ENCODE measurements at regions not wholly inside any gene's neighbourhood (a gene's known extent, or its start where the extent isn't known, plus 50 kb on each side); places are given as distances from the start of the nearest gene placed in this dataset.

DNA sequence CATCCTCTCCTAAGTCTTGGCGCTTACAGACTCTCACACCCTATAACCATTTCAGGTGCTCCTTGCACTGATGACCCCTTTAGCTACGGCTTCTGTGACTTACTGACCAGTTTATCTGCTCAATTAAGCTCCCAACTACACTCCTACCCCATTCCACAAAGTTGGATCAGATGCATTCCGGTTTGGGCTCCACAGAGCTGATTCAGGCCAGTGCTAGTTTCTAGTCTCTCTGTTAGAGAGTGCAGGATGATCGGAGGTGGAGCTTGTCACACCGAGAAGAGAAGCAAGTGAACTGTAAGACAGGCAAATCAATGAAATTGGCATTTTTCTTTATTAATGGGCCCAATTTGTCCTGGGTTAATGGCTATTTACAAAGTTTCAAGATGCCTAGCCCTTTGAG, 436.8 kb upstream of the CADM1 start:
- in situ Hi-C loops (cut with HindIII; ENCODE audit: low sequenced_read_pairs): no loop called here
- DNase-seq (ENCODE audit: low spot score): no peak

GRCh38 chr11:115939731-115940421, 435.7 kb upstream of the CADM1 start:
- in situ Hi-C loops (cut with HindIII; ENCODE audit: low sequenced_read_pairs): no loop called here

GRCh38 chr11:115939104-115939730, 435.0 kb upstream of the CADM1 start:
- DNase-seq (ENCODE audit: low spot score): no peak
- in situ Hi-C loops (cut with HindIII; ENCODE audit: low sequenced_read_pairs): no loop called here

More at GRCh38 chr11:115939731-115940421, 435.7 kb upstream of the CADM1 start:
- no peak for DNase-seq (ENCODE audit: low spot score)

DNA sequence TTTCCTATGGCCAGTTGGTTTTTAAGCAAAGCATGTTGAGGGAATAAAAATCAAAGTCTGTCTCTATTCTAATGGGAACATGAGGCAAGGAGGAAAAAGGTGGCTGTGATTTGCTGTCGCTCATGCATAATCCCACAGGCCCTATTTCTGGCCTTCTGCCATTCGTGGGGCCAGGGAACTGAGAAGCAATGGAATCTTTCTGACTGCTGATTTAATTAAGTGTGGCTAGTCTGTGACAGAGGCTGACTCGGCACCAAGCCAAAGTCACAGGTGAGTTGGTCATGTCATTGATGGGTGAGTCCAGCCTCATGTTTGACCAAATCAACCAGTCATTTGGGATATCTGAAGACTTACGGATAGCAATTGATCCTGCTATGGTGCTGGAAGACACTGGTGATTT, 429.3 kb upstream of the CADM1 start:
- in situ Hi-C loops (cut with HindIII; ENCODE audit: low sequenced_read_pairs): no loop called here

DNA sequence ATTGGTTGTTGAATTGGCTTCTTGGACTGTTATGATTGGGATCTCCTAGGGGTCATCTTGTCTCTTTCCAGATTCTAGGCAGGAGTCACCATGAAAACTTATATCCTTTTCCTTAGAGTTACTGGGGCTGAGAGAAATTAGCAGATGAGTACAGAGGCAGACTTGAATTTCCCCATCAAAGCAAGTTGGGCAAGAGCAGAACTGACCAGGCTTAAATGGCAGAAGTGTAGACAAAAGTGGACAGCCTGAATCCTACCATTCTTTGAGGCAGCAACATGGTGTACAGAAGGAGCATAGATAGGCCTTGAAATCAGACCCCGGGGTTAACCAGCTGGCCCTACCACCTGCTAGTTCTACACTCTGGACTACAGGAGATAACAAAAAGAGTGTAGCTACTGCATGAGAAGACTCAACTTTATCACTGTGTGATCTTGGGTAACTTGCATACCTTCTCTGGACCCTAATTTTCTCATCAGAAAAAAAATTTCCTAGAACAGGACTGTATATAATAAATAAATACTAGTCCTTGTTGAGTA, 427.4 kb upstream of the CADM1 start:
- DNase-seq (ENCODE audit: low spot score): no peak
- in situ Hi-C loops (cut with HindIII; ENCODE audit: low sequenced_read_pairs): no loop called here

More for the DNA sequence above, 429.3 kb upstream of the CADM1 start:
- DNase-seq (ENCODE audit: low spot score): no peak

DNA sequence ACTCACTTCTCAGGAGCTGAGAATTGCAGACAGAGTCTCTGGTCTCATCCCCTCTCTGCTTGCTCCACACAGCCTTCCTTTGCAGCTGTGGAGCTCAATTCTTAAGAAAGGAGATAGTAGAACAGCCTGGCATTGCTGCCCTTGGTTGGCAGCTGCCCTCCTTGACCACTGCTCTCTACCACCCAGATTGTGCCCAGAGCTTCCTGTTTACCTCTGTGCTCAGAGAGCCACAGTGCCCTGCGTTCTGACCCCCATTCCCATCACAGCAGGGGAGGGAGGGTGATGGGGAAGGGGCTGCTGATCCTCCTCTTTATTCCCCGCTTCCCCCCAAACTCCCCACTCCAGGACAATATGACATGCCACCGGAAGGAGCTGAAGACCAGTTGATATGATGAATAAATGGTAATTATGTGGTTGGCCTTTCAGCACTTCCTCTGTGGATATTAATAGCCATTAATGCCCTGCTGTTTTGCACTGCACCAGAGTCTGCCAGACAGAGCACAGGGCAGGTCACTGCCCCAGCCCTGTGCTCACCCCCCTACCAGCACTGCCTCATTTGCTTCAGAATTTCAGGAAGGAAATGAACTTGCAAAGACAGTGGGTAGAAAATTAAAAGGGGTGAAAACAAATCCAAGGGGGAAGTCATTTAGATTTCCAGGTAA, 426.8 kb upstream of the CADM1 start:
- DNase-seq (ENCODE audit: low spot score): no peak
- in situ Hi-C loops (cut with HindIII; ENCODE audit: low sequenced_read_pairs): no loop called here

GRCh38 chr11:115930291-115930690, 426.1 kb upstream of the CADM1 start:
- DNase-seq (ENCODE audit: low spot score): no peak
- in situ Hi-C loops (cut with HindIII; ENCODE audit: low sequenced_read_pairs): no loop called here

DNA sequence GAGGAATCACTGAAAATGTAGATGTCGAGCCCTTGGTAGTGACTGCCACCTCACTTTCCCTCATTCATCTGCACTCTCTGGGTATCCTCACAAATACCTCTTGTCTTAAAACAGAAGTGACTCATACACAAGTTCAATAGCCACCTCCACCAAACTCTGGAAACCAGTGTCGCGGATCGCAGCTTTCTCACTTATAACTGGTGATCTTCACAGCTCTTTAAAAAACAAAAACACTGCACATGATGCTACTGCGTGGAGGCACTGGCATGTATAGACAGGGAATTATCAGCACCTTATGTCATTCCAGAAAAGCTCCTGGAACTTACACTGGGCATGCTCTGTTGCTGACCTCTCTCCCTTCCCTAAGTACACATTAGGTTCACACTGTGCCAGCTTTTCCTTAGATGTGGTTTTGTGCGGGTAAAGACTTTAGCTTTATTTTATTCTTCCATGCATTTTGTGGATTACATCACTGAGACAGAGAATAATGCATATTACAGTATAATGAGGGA, 425.5 kb upstream of the CADM1 start:
- in situ Hi-C loops (cut with HindIII; ENCODE audit: low sequenced_read_pairs): no loop called here
- no peak for DNase-seq (ENCODE audit: low spot score)

GRCh38 chr11:115928811-115929210, 424.6 kb upstream of the CADM1 start:
- no peak for DNase-seq (ENCODE audit: low spot score)
- in situ Hi-C loops (cut with HindIII; ENCODE audit: low sequenced_read_pairs): no loop called here

- DNase-seq (ENCODE audit: low spot score): no peak
- in situ Hi-C loops (cut with HindIII; ENCODE audit: low sequenced_read_pairs): no loop called here
Measured at GRCh38 chr11:115927823-115928329, 423.7 kb upstream of the CADM1 start.

DNA sequence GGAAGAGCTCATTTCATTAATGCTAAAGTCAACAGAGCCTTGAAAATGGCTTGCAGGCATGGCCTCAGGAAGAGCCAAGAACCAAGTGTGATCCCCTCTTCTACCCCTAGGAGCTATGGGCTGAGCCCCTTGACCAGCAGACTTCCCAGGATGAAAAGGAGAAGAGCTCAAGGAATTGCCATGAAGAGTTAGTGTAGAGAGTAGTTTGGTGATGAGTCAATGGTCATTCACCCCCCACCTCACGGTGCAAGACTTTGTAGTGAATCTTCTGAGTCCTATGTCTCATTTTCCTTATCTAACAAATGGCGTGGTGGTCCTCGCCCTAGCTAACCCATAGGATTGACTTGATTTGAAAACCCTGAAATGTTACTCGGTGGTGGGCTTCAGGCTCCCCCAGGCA, 422.4 kb upstream of the CADM1 start:
- in situ Hi-C loops (cut with HindIII; ENCODE audit: low sequenced_read_pairs): no loop called here
- no peak for DNase-seq (ENCODE audit: low spot score)

DNA sequence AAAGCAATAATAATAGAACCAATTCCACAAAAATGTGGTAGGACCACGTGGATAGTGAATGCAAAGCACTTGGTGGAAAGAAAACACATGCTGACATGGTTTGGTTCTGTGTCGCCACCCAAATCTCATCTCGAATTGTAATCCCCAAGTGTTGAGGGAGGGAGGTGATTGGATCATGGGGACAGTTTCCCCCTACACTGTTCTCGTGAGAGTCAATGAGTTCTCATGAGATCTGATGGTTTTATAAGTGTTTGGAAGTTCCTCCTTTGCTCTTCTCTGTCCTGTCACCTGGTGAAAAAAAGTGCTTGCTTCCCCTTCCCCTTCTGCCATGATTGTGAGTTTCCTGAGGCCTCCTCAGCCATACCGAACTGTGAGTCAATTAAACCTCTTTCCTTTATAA, 421.9 kb upstream of the CADM1 start:
- DNase-seq (ENCODE audit: low spot score): no peak
- in situ Hi-C loops (cut with HindIII; ENCODE audit: low sequenced_read_pairs): no loop called here

DNA sequence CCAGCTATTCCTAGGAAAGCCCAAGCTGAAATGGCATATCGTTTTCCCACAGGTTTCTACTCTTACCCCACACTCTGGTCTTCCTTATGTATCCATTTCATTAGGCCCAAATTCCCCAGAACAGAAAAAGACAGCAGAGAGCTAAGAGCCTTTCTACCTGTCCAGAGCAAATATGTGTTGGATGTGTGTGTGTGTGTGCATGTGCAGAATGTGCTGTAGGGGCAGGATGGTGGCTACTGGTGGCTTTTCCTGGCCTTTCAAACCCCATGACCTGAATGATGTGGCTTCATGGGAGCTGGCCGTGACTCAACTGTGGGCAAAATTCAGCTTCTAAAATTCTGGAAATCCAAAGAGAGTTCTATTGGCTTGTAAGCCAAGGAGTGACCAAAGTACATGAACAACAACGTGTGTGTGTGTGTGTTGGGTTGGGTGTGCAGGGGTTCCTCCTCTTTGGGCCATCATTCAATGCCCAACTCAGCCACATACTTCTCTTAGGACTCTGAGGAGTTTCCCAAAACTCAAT, 421.4 kb upstream of the CADM1 start:
- DNase-seq (ENCODE audit: low spot score): no peak
- in situ Hi-C loops (cut with HindIII; ENCODE audit: low sequenced_read_pairs): no loop called here

DNA sequence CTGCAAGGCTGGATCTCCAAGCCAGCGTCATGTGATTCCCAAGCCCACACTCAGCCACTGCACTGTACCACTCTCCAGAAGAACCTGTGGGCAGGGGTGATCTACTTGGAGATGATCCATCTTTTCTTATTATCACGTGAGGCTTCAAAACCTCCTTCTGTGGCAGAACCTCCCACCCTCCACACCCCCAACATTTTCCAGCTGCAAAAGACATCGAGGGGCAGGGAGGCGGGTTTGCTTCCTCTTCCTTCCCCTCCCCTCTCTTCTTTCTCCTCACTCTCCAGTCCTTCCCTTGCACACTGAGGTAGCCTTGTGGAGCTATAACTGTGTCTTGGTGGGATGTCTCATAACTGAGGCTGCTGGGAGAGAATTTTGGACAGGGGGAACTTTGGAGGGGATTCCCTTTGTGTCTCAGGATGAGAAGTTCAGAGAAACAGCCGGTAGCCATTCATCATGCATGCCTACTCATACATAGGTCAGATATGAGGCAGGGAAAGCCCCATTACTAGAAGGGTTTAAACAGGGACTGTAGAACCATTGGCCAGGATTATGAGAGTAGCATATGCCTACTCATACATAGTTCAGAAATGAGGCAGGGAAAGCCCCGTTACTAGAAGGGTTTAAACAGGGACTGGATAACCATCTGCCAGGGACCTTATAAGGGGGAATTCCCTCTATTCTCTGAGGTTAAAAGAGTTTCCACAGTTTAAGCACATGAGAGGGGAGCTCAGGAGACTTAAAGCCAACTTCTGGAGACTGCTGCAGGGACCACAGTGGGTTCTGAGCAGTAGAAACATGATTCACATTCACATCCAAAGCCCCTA, 420.7 kb upstream of the CADM1 start:
- in situ Hi-C loops (cut with HindIII; ENCODE audit: low sequenced_read_pairs): no loop called here
- DNase-seq (ENCODE audit: low spot score): no peak

DNA sequence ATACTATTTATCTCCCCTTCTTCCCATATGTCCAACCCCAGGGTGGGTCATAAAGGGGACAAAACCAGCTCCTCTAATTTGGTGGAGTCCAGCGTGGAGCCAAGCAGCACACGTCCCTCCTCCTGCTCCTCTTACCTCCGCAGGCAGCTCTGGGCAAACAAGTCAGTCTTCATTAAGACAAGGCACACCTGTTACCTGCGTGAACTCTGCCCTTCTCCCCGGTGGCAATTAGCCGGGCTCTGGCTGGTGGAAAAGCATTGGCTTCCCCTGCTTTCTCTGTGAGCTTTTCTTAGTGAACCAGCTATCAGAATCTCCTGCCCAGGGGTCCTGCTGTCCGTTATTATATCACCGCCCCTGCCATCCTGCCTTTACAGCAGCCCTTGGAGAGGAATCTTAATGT, 418.7 kb upstream of the CADM1 start:
- no peak for DNase-seq (ENCODE audit: low spot score)
- in situ Hi-C loops (cut with HindIII; ENCODE audit: low sequenced_read_pairs): no loop called here

- in situ Hi-C loops (cut with HindIII; ENCODE audit: low sequenced_read_pairs): no loop called here
- no peak for DNase-seq (ENCODE audit: low spot score)
Measured at GRCh38 chr11:115921986-115922385, 417.8 kb upstream of the CADM1 start.

GRCh38 chr11:115921540-115921939, 417.3 kb upstream of the CADM1 start:
- in situ Hi-C loops (cut with HindIII; ENCODE audit: low sequenced_read_pairs): no loop called here
- no peak for DNase-seq (ENCODE audit: low spot score)

DNA sequence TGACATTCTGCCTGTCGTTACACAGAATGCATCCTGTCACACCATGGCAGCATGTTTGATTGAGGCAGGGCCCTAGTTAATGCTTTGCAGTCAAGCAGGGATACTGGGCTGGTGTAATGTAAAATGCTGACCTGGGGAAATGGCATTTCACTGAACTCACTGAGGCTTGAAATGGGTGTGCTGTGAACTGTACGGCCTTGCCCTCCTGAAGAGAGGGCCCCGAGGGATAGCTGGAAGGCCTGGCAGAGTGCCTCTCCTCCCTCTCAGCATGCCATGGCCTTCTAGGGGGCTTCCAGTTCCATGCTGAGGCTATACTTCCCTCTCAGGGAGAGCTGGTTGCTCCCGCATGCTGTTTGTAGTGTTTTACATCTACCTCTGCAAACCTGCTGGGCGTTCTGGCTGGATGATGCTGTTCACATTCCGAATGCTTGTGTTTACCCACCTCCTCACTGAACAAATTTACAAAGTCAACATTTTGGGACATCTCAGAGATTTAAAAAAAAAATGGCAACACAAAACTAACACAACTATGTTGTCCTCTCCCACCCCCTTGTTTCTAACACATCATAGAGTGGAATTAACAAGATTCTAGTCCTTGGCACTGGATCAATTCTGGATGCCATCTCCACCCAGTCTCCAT, 416.7 kb upstream of the CADM1 start:
- in situ Hi-C loops (cut with HindIII; ENCODE audit: low sequenced_read_pairs): no loop called here

DNA sequence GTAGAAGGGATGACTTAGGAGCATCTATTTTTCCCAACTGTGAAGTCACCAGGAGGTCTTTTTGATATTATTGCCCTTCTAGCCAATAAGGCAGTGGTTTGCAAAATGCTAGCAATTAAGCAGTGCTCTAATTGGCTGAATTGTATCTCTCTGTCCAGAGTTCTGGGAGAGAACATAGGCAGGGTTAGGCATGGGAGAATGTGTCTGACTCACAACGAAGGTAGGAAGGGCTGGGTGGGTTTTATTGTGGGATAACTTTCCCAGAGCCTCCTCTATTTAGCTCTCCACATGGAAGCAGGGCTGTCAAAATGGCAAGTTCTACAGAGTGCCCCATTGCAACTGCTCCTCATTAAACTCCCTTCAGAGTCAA, 415.9 kb upstream of the CADM1 start:
- in situ Hi-C loops (cut with HindIII; ENCODE audit: low sequenced_read_pairs): no loop called here
- no peak for DNase-seq (ENCODE audit: low spot score)

More for the DNA sequence above, 416.7 kb upstream of the CADM1 start:
- no peak for DNase-seq (ENCODE audit: low spot score)

All from G401 (cell line).